ENCODE measurements at regions not wholly inside any gene's neighbourhood (a gene's known extent, or its start where the extent isn't known, plus 50 kb on each side); places are given as distances from the start of the nearest gene placed in this dataset.

- ChIA-PET POLR2A (no interaction called here), CTCF (no interaction called here)
- no peak overlapping the region for H2AFZ ChIP-seq (ENCODE audit: insufficient read depth, low read depth, low read length, poor library complexity, severe bottlenecking)
- no peak overlapping the region for H3K27ac ChIP-seq (ENCODE audit: low read length in 2 of 2)
- no peak overlapping the region for H3K9ac ChIP-seq (ENCODE audit: low read length)
- Mint-ChIP-seq H3K4me1 (peaks cover 13% of the 10 kb centered on the region), H3K27ac (no peak overlapping the region), H3K9me3 (ENCODE audit: insufficient read depth) (peaks cover 3% of the 10 kb centered on the region), H3K4me3 (no peak overlapping the region), H3K27me3 (no peaks in the 10 kb centered on the region)
- TF ChIP-seq CTCF (IDR thresholded peaks at IDR 0.05) (no peak), EZH2 (IDR thresholded peaks at IDR 0.05; ENCODE audit: borderline replicate concordance, insufficient read depth, low read depth, low read length, poor library complexity, severe bottlenecking) (no peak)
- H3K4me3 ChIP-seq (ENCODE audit: control extremely low read depth in 1 of 5, extremely low read depth in 1 of 5, insufficient read depth in 1 of 5, low read depth in 2 of 5, low read length in 4 of 5): no peak overlapping the region
- H3K4me2 ChIP-seq (replicated peaks; ENCODE audit: low read depth, low read length, poor library complexity, severe bottlenecking): no peak overlapping the region
- peaks cover 11 to 12% of the 10 kb centered on the region in 2 donors for H3K4me1 ChIP-seq (ENCODE audit: control insufficient read depth in 2 of 2, insufficient read depth in 2 of 2, low read length in 2 of 2)
- H3K27me3 ChIP-seq (replicated peaks in 1 of 4; ENCODE audit: control extremely low read depth in 1 of 4, control insufficient read depth in 3 of 4, insufficient read depth in 4 of 4, low read length in 3 of 4): no peaks in the 10 kb centered on the region
- DNase-seq (no peak), ATAC-seq (ENCODE audit: low read depth) (no peak)
- peaks cover 0 to 2% (median 0%) of the 10 kb centered on the region in 3 donors for H3K9me3 ChIP-seq (ENCODE audit: control extremely low read depth in 1 of 3, control insufficient read depth in 2 of 3, insufficient read depth in 1 of 3, low read length in 2 of 3)
- no peaks in the 10 kb centered on the region for H3K79me2 ChIP-seq (ENCODE audit: control insufficient read depth, insufficient read depth, low read length)
- intact Hi-C loops (cut with micrococcal nuclease): no loop called here
- no peaks in the 10 kb centered on the region for H4K20me1 ChIP-seq (ENCODE audit: control insufficient read depth, insufficient read depth, low read length, poor library complexity, severe bottlenecking)
- H3K36me3 ChIP-seq (replicated peaks in 1 of 2; ENCODE audit: control extremely low read depth in 1 of 2, control insufficient read depth in 1 of 2, extremely low read depth in 1 of 2, insufficient read depth in 2 of 2, low read length in 1 of 2): no peaks in the 10 kb centered on the region
These were observed 746.1 kb downstream of the C12orf50 start for GRCh38 chr12:87283111-87283510.

GRCh38 chr12:87280893-87281292, 748.3 kb downstream of the C12orf50 start:
- peak overlapping the region; percentile 46 for H3K4me3 Mint-ChIP-seq
- H3K27ac Mint-ChIP-seq: peak overlapping the region; percentile 64
- TF ChIP-seq EZH2 (IDR thresholded peaks at IDR 0.05; ENCODE audit: borderline replicate concordance, insufficient read depth, low read depth, low read length, poor library complexity, severe bottlenecking): no peak
- intact Hi-C loops (cut with micrococcal nuclease): no loop called here
- Histone ChIP-seq H3K79me2 (ENCODE audit: control insufficient read depth, insufficient read depth, low read length) (no peaks in the 10 kb centered on the region), H4K20me1 (ENCODE audit: control insufficient read depth, insufficient read depth, low read length, poor library complexity, severe bottlenecking) (no peaks in the 10 kb centered on the region), H3K4me2 (replicated peaks; ENCODE audit: low read depth, low read length, poor library complexity, severe bottlenecking) (peak overlapping the region; percentile 46), H3K9ac (ENCODE audit: low read length) (peak overlapping the region; percentile 43), H3K4me3 (ENCODE audit: control extremely low read depth in 1 of 5, extremely low read depth in 1 of 5, insufficient read depth in 1 of 5, low read depth in 2 of 5, low read length in 4 of 5) (peak overlapping the region in 2 of 5 experiments; percentile 16 to 45), H3K4me1 (ENCODE audit: control insufficient read depth in 2 of 2, insufficient read depth in 2 of 2, low read length in 2 of 2) (peaks cover 11 to 12% of the 10 kb centered on the region in 2 donors), H2AFZ (ENCODE audit: insufficient read depth, low read depth, low read length, poor library complexity, severe bottlenecking) (no peak overlapping the region), H3K9me3 (ENCODE audit: control extremely low read depth in 1 of 3, control insufficient read depth in 2 of 3, insufficient read depth in 1 of 3, low read length in 2 of 3) (peaks cover 0 to 2% (median 0%) of the 10 kb centered on the region in 3 donors), H3K27ac (ENCODE audit: low read length in 2 of 2) (peak overlapping the region; percentile 47 to 56), H3K36me3 (replicated peaks in 1 of 2; ENCODE audit: control extremely low read depth in 1 of 2, control insufficient read depth in 1 of 2, extremely low read depth in 1 of 2, insufficient read depth in 2 of 2, low read length in 1 of 2) (no peaks in the 10 kb centered on the region), H3K27me3 (replicated peaks in 1 of 4; ENCODE audit: control extremely low read depth in 1 of 4, control insufficient read depth in 3 of 4, insufficient read depth in 4 of 4, low read length in 3 of 4) (no peaks in the 10 kb centered on the region)
- ATAC-seq (ENCODE audit: low read depth) (peak; percentile 24), DNase-seq (no peak)
- no peaks in the 10 kb centered on the region for H3K9me3 Mint-ChIP-seq (ENCODE audit: insufficient read depth)
- peaks cover 13% of the 10 kb centered on the region for H3K4me1 Mint-ChIP-seq
- no CpG with 5 or more reads among the region's 1 CpG for WGBS (ENCODE audit: insufficient coverage)
- ChIA-PET POLR2A (no interaction called here), CTCF (interaction anchor here (0.6 kb wide), 1 partner anchor 380 kb away, joined by 6 read pairs; no protein-coding TSS in a partner anchor)
- no peaks in the 10 kb centered on the region for H3K27me3 Mint-ChIP-seq

All from B cell (primary cell).